Testis (tissue), 2 donors: ENCODE measurements at regions not wholly inside any gene's neighbourhood (a gene's known extent, or its start where the extent isn't known, plus 50 kb on each side); places are given as distances from the start of the nearest gene placed in this dataset.
"Not testable (repeated sequence)": the region's sequence is repeated elsewhere in the genome, so short reads cannot be mapped to it uniquely, and the experiment has no call there.

Experiments
- DNase-seq: peaks from one replicate; pipeline ENCODE4 v3.0.0-alpha.2; 2019
- H3K27ac ChIP-seq, 2 donors: fragments of 200-600 bp; sonication (generic); one replicate each; pipeline ENCODE4 v1.5.1; 2019
- H3K27me3 ChIP-seq: fragments of 200-600 bp; sonication (generic); one replicate; pipeline ENCODE4 v1.5.1; 2019
- H3K36me3 ChIP-seq: fragments of 200-600 bp; sonication (generic); one replicate; pipeline ENCODE4 v1.5.1; 2017; ENCODE audit warnings: low read depth; ENCODE audit errors: missing control alignments
- H3K4me1 ChIP-seq: fragments of 200-600 bp; sonication (generic); one replicate; pipeline ENCODE4 v1.5.1; 2019
- H3K4me3 ChIP-seq, 2 donors: fragments of 200-600 bp; sonication (generic); one replicate each; pipeline ENCODE4 v1.5.1; 2017 to 2019
- H3K9me3 ChIP-seq: fragments of 200-600 bp; sonication (generic); one replicate; pipeline ENCODE4 v1.5.1; 2017
- POLR2A ChIP-seq: fragments of 450-650 bp; IDR thresholded peaks from one replicate; pipeline ENCODE4 v1.6.1; 2017; ENCODE audit warnings: antibody characterized with exemption, mild to moderate bottlenecking, moderate library complexity
- WGBS, 2 donors: methylation state at CpG; one replicate each; pipeline ENCODE4 v1.1.5; 2018; 5-methylcytosine and 5-hydroxymethylcytosine counted together
- intact Hi-C: fragments of 100-400 bp; cut with DNase I; formaldehyde crosslinking; loops from one replicate; pipeline ENCODE4 v1.15.1; 2023; ENCODE audit warnings: low total_unique reads
- TF ChIP-seq, protein P1 (sequence below), 3 experiments: fragments of 450-650 bp in 2 of 3; fragments of 200-600 bp in 1 of 3; sonication (generic) in 1 of 3; IDR thresholded peaks; one replicate each; pipeline ENCODE4 v1.5.1; 2016 to 2019; ENCODE audit warnings: antibody characterized with exemption in 3 of 3, mild to moderate bottlenecking in 2 of 3, moderate library complexity in 1 of 3

DNA sequence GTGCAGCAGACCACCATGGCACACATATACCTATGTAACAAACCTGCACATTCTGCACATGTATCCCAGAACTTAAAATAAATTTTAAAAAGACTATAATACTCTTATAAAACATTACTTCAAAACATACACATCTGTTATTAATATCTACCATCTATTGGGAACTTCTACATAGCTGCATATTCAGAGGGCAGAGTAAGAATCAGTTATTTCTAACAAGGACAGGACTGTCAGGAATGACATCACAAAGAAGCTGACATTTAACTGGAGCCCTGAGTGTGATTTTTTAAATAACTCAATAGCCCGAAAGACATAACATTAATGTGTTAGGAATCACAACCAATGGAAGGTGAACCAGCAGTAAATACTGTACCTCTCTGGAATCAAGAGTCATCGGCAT lies 276.7 kb upstream of the ECI2 start:
- Histone ChIP-seq H3K27me3 (no peaks in the 10 kb centered on the region), H3K4me3 (no peak overlapping the region), H3K27ac (no peak overlapping the region), H3K4me1 (no peaks in the 10 kb centered on the region), H3K9me3 (no peaks in the 10 kb centered on the region), H3K36me3 (no peaks in the 10 kb centered on the region)
- DNase-seq, result no peak
- TF ChIP-seq, protein P1, sequence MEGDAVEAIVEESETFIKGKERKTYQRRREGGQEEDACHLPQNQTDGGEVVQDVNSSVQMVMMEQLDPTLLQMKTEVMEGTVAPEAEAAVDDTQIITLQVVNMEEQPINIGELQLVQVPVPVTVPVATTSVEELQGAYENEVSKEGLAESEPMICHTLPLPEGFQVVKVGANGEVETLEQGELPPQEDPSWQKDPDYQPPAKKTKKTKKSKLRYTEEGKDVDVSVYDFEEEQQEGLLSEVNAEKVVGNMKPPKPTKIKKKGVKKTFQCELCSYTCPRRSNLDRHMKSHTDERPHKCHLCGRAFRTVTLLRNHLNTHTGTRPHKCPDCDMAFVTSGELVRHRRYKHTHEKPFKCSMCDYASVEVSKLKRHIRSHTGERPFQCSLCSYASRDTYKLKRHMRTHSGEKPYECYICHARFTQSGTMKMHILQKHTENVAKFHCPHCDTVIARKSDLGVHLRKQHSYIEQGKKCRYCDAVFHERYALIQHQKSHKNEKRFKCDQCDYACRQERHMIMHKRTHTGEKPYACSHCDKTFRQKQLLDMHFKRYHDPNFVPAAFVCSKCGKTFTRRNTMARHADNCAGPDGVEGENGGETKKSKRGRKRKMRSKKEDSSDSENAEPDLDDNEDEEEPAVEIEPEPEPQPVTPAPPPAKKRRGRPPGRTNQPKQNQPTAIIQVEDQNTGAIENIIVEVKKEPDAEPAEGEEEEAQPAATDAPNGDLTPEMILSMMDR (IDR thresholded peaks at IDR 0.05), result no peak
- TF ChIP-seq POLR2A, result no peak
- intact Hi-C loops, result no loop called here
- WGBS, 2 donors, result 42 to 48% methylated on average over 2 of the region's 2 CpGs

DNA sequence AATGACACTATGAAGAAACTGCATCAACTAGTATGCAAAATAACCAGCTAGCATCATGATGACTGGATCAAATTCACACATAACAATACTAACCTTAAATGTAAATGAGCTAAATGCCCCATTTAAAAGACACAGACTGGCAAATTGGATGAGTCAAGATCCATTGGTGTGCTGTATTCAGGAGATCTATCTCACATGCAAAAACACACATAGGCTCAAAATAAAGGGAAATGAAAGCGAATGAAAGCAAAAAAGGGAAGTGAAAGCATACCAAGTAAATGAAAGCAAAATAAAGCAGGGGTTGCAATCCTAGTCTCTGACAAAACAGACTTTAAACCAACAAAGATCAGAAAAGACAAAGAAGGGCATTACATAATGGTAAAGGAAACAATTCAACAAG lies 272.3 kb upstream of the ECI2 start:
- H3K27me3 ChIP-seq, H3K27ac ChIP-seq, DNase-seq, intact Hi-C loops, H3K9me3 ChIP-seq, H3K4me3 ChIP-seq, H3K36me3 ChIP-seq: not testable (repeated sequence)
- H3K4me1 ChIP-seq, result peaks cover 14% of the 10 kb centered on the region
- WGBS, 2 donors, result 85 to 86% methylated on average over 1 of the region's 1 CpG

DNA sequence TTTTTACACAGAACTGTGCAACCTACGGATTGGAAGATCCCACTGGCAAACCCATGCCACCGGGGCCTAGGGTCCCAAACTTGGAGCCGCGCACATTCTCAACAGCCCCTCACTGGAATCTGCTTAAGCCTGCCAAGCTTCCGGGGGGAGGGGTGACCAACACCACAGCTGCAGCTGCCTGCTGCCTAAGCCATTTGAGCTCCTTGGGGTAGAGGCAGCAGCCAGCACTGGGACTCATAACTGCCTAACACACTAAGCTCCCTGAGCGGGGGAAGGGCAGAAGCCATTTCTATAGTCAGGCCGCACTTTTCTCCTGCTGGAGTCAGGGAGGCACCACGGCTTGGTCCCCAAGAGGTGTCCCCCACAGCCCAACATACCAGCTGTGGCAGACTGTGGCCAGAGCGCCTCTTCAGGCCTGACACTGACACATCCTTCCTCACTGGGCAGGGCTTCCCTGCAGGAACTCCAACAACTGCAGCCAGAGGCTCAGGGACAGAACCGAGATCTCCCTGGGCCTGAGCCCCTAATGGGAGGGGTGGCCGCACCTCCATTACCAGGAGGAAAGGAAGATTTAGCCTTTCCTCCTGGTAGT lies 270.3 kb upstream of the ECI2 start:
- Histone ChIP-seq H3K27me3 (no peaks in the 10 kb centered on the region), H3K36me3 (no peaks in the 10 kb centered on the region), H3K4me3 (no peak overlapping the region), H3K9me3 (no peaks in the 10 kb centered on the region), H3K4me1 (peaks cover 23% of the 10 kb centered on the region), H3K27ac (no peak overlapping the region)
- 83 to 93% methylated on average over 4 to 11 of the region's 11 CpGs for WGBS, 2 donors
- no peak for TF ChIP-seq POLR2A
- TF ChIP-seq, protein P1 (IDR thresholded peaks at IDR 0.05), result no peak
- intact Hi-C loops, result no loop called here
- DNase-seq, result no peak

DNA sequence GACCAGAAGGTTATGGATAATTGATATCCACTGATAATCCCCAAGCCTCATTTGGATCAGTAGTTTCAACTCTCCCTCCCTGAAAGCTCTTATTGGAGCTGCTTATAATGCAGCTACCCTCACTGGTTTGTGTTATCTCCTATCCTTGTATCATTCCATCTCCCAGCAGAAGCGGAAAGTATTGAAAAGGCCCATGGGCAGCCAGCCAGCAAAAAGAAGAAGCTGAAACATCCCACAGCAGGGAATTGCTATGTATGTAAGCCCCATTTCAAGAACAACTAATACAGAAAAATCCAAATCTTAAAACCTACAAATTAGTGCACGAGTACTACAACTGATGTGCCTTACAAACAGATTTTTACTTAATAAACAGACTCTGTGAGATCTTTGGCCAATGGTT lies 269.0 kb upstream of the ECI2 start:
- Histone ChIP-seq H3K9me3 (no peaks in the 10 kb centered on the region), H3K4me1 (peaks cover 23% of the 10 kb centered on the region), H3K27ac (no peak overlapping the region), H3K4me3 (no peak overlapping the region), H3K36me3 (no peaks in the 10 kb centered on the region), H3K27me3 (no peaks in the 10 kb centered on the region)
- intact Hi-C loops, result no loop called here
- 45 to 75% methylated on average over 2 of the region's 2 CpGs for WGBS, 2 donors
- TF ChIP-seq POLR2A, result no peak
- TF ChIP-seq, protein P1 (IDR thresholded peaks at IDR 0.05), result no peak
- no peak for DNase-seq

DNA sequence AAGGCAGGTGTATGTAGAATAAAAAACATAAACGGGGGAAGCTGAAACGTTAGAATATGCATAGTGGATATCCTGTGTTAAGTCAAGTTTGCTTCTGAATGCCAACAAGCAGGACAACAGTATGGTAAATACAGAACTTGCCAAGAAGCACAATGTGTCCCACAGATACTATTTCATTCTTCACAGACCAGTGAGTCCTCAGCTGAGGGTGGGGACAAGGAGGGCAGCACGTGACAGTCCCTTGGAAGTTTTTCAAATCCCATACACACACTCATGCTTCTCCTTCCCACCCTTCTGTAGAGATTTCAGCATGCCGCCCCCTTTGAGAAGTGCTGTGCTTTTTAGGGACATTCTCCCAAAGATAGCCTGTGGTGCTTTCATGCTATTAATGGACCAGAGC lies 268.5 kb upstream of the ECI2 start:
- H3K4me3 ChIP-seq, result no peak overlapping the region
- peaks cover 23% of the 10 kb centered on the region for H3K4me1 ChIP-seq
- no peak overlapping the region for H3K27ac ChIP-seq
- no peaks in the 10 kb centered on the region for H3K27me3 ChIP-seq
- intact Hi-C loops, result no loop called here
- peak; percentile 45 for DNase-seq
- no peaks in the 10 kb centered on the region for H3K9me3 ChIP-seq
- WGBS, 2 donors, result 42 to 62% methylated on average over 4 of the region's 4 CpGs
- TF ChIP-seq POLR2A, result no peak
- TF ChIP-seq, protein P1 (IDR thresholded peaks at IDR 0.05), result no peak
- H3K36me3 ChIP-seq, result no peaks in the 10 kb centered on the region
